ENCODE measurements at regions not wholly inside any gene's neighbourhood (a gene's known extent, or its start where the extent isn't known, plus 50 kb on each side); places are given as distances from the start of the nearest gene placed in this dataset.

GRCh38 chrX:721354-721753 lies 90.8 kb downstream of the SHOX start:
- TF ChIP-seq, protein P1, sequence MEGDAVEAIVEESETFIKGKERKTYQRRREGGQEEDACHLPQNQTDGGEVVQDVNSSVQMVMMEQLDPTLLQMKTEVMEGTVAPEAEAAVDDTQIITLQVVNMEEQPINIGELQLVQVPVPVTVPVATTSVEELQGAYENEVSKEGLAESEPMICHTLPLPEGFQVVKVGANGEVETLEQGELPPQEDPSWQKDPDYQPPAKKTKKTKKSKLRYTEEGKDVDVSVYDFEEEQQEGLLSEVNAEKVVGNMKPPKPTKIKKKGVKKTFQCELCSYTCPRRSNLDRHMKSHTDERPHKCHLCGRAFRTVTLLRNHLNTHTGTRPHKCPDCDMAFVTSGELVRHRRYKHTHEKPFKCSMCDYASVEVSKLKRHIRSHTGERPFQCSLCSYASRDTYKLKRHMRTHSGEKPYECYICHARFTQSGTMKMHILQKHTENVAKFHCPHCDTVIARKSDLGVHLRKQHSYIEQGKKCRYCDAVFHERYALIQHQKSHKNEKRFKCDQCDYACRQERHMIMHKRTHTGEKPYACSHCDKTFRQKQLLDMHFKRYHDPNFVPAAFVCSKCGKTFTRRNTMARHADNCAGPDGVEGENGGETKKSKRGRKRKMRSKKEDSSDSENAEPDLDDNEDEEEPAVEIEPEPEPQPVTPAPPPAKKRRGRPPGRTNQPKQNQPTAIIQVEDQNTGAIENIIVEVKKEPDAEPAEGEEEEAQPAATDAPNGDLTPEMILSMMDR (IDR thresholded peaks at IDR 0.05), result no peak
- TF ChIP-seq EZH2 (IDR thresholded peaks at IDR 0.05; ENCODE audit: borderline replicate concordance, insufficient read depth, low read depth, low read length, poor library complexity, severe bottlenecking), result no peak
